ENCODE measurements at regions not wholly inside any gene's neighbourhood (a gene's known extent, or its start where the extent isn't known, plus 50 kb on each side); places are given as distances from the start of the nearest gene placed in this dataset.

- TF ChIP-seq POLR2A (IDR thresholded peaks at IDR 0.05) (no peak), CTCF (IDR thresholded peaks at IDR 0.05) (no peak)
These were observed 208.7 kb upstream of the FMN2 start for GRCh38 chr1:239882967-239883366.

Measured in esophagus squamous epithelium (tissue), 4 donors.